WERI-Rb-1 (cell line): ENCODE measurements at regions not wholly inside any gene's neighbourhood (a gene's known extent, or its start where the extent isn't known, plus 50 kb on each side); places are given as distances from the start of the nearest gene placed in this dataset.
"Not testable (repeated sequence)": the region's sequence is repeated elsewhere in the genome, so short reads cannot be mapped to it uniquely, and the experiment has no call there.

Experiments
- DNase-seq: peaks from one replicate; pipeline ENCODE4 v3.0.0-alpha.2; 2020
- H3K27ac ChIP-seq: fragments of 250-450 bp; sonication (Bioruptor Pico); 2 replicates; pipeline ENCODE4 v1.5.1; 2020; ENCODE audit warnings: mild to moderate bottlenecking, moderate library complexity
- H3K27me3 ChIP-seq: fragments of 250-450 bp; sonication (Bioruptor Pico); 2 replicates; pipeline ENCODE4 v1.5.1; 2021; ENCODE audit warnings: mild to moderate bottlenecking, low read depth, moderate library complexity; ENCODE audit not compliant: insufficient read depth, severe bottlenecking
- H3K36me3 ChIP-seq: fragments of 250-450 bp; sonication (Bioruptor Pico); 2 replicates; pipeline ENCODE4 v1.5.1; 2020; ENCODE audit warnings: mild to moderate bottlenecking, moderate library complexity
- H3K4me3 ChIP-seq: 2 replicates; pipeline ENCODE4 v1.5.1; 2011; ENCODE audit warnings: low read depth, mild to moderate bottlenecking, control low read depth, low read length
- H3K9me3 ChIP-seq: fragments of 250-450 bp; sonication (Bioruptor Pico); 2 replicates; pipeline ENCODE4 v1.5.1; 2021; ENCODE audit warnings: mild to moderate bottlenecking, moderate library complexity; ENCODE audit not compliant: severe bottlenecking
- CTCF ChIP-seq: IDR thresholded peaks from 2 replicates; pipeline ENCODE4 v1.5.1; 2011; ENCODE audit warnings: low read depth, mild to moderate bottlenecking, control low read depth, inconsistent platforms, low read length

DNA sequence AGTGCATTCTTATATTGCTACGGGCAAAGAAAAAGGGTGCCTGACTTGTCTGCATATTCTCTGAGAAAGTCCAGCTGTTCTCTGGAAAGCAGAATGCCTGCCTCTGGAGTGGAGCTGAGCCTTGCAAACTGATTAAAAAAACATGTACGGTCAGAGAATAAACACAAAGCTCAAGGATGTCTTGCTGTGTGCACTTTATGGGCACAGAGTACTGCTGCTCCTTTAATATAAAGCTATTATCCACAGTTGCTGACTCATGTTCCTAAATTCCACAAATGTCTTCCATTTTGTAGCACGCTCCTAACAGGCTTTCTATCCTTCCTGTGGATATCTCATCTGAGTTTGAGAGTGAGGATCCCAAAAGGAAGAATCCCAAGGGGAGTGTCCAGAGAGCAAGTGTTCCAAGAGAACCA is 229.0 kb downstream of the MREG start:
- TF ChIP-seq CTCF, result no peak
- H3K36me3 ChIP-seq, result no peaks in the 10 kb centered on the region
- DNase-seq, result no peak
- H3K27me3 ChIP-seq, result no peaks in the 10 kb centered on the region
- no peak overlapping the region for H3K27ac ChIP-seq
- H3K4me3 ChIP-seq, result no peak overlapping the region
- no peaks in the 10 kb centered on the region for H3K9me3 ChIP-seq

DNA sequence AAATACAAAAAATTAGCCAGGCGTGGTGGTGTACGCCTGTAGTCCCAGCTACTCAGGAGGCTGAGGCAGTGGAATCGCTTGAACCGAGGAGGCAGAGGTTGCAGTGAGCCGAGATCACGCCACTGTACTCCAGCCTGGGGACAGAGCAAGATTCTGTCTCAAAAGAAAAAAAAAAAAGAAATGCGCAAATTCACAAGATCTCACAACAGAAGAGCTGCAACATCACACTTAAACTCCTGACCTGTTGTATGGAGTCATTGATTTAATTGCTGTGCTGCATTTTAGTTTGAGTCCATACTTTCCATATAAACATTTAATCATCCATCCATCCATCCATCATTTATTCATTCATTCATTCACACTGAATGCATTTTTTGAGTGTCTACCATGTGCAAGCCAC is 229.7 kb downstream of the MREG start:
- H3K4me3 ChIP-seq, H3K27me3 ChIP-seq, H3K36me3 ChIP-seq, H3K27ac ChIP-seq, DNase-seq, H3K9me3 ChIP-seq: not testable (repeated sequence)

GRCh38 chr2:215782965-215783364 is 230.4 kb downstream of the MREG start:
- no peak for TF ChIP-seq CTCF
- Histone ChIP-seq H3K4me3 (no peak overlapping the region), H3K36me3 (no peaks in the 10 kb centered on the region), H3K27me3 (no peaks in the 10 kb centered on the region), H3K27ac (no peak overlapping the region), H3K9me3 (no peaks in the 10 kb centered on the region)
- no peak for DNase-seq

GRCh38 chr2:215782295-215782694 is 231.1 kb downstream of the MREG start:
- DNase-seq, result no peak
- Histone ChIP-seq H3K27me3 (no peaks in the 10 kb centered on the region), H3K4me3 (no peak overlapping the region), H3K36me3 (no peaks in the 10 kb centered on the region), H3K27ac (no peak overlapping the region), H3K9me3 (no peaks in the 10 kb centered on the region)
- no peak for TF ChIP-seq CTCF

DNA sequence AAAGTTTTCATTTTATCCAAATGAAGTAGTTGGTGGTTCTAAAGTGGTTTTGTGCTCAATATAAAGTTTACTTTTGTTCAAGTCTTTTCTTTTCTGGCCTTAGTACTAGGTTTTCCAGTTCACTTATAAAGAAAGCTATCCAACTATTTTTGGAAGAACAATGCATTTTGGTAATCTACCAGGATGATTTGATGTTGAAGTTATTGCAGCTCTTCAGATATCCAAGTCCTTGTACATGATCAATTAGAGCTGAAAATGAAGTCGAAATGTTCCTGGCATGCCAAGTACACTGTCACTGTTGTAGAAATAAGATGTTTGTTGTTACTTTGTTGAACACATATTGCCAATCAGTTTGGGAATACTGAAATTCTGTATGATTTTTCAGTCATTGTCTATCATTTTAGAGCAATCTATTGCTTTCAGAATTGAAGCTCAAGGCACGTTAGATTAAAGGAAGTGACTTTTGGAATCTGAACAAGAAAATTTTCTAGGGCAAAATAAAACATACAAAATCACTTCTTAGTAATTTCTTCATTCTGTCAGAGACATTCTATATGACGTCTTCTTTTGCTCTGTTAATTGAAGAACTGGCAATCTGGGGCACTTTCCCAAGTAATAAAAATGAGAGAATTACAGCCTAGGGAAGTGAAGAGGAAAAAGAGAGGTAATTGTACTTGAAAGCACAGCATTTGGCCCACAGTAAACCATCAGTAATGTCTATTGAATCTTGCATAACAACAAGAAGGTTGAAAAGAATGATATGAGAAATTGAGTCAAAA is 232.3 kb downstream of the MREG start:
- no peaks in the 10 kb centered on the region for H3K27me3 ChIP-seq
- no peaks in the 10 kb centered on the region for H3K36me3 ChIP-seq
- DNase-seq, result no peak
- H3K9me3 ChIP-seq, result no peaks in the 10 kb centered on the region
- H3K4me3 ChIP-seq, result no peak overlapping the region
- no peak overlapping the region for H3K27ac ChIP-seq
- no peak for TF ChIP-seq CTCF

DNA sequence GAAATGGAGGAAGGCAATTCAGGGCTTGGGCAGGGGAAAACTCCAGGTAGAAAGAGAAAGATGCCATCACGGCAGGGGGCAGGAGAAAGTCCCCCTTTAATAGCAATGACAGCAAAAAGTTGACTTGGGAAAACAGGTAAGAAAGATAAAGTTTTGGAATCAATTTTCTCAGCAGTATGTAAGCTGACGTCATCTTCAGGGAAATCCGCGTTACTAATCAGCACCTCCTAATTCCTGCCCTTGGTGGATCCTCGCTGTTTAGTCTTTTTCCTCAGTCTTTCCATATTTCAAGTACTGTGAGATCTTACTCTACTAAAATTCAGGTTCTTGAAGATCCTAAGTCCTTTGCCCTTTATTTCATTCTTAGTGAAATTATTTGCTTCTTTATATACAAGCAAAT is 233.0 kb downstream of the MREG start:
- Histone ChIP-seq H3K4me3 (no peak overlapping the region), H3K9me3 (no peaks in the 10 kb centered on the region), H3K27ac (no peak overlapping the region), H3K36me3 (no peaks in the 10 kb centered on the region), H3K27me3 (no peaks in the 10 kb centered on the region)
- no peak for DNase-seq
- TF ChIP-seq CTCF, result no peak
